ENCODE measurements at regions not wholly inside any gene's neighbourhood (a gene's known extent, or its start where the extent isn't known, plus 50 kb on each side); places are given as distances from the start of the nearest gene placed in this dataset.

DNA sequence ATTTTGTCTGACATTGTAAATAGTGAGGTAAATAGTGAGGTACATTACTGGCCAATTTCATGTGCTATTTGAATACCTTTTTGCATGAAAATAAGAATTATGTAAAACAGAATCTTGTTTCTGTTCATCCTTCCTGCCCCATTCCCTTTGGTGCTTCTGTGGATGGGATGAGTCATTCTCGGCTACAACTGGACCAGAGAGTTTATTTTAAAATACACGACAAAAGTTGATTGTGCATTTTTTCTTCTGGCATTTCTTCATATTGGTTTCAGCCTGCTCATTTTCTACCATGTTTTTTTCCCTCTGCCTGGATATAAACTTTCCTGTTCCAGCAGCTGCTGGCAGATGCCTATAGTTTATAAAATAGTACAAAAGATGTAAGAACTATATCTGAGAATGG is 107.5 kb downstream of the CYSLTR2 start:
- no peak for DNase-seq (ENCODE audit: low spot score)

DNA sequence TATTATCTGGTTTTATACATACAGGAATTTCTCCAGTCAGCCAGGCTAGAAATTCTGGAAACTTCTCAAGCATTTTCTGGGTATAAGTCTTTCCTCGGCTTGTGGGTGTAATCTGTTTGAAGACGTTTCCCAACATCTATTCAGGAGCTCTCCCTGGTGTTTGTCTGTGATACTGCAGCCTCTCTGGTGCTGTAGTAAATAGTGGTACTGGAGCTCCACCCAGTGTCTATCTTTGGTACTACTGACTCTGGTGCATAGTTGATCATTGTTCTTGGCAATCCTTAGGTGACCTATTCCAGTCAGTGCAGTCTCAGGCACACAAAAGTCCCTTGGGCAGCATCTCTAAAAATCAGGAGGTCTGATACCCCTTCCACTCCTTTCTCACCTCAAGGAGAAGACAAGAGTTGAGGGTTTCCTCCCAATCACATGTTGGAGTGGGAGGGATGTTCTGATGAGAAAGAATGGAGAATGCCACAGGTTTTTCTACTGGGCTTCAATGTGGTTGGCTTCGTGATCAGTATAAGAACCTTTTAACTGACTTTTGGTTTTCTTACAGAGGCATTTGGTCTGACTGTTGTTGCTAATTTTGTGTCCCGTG is 115.5 kb downstream of the CYSLTR2 start:
- DNase-seq (ENCODE audit: low spot score): peak; percentile 84

DNA sequence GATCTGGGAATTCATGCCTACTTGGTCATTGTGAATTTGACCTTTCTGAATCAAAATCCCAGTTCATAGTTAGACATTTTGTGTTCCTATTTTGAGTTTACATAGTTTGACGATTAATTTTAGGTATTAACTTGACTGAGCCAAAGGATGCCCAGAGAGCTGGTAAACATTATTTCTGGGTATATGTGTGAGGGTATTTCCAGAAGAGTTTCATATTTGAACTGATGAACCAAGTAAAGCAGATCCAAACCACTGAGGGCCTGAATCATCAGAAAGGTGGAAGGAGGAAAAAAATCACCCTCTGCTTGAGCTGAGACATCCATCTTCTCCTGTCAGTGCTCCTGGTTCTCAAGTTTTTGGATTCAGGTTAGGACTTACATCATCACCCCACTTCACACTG is 116.6 kb downstream of the CYSLTR2 start:
- DNase-seq (ENCODE audit: low spot score): no peak

DNA sequence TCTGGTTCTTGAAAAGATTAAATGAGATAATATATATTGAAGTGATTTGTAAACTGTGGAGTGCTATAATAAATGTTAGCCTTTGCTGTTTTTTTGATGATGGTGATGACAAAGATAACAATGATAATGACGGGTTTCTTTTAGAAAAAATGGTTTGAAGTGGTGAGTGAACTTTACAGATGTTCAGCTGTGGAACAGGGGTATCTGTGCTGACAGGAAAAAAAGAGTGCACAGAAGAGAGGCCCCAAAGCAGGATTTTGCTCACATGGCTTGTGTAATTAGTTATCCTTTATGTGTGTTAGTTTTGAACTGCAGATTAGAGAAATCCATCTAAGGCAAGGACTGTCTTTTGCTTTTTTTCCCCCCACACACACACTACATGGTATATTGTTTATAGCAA is 119.2 kb downstream of the CYSLTR2 start:
- DNase-seq (ENCODE audit: low spot score): no peak

DNA sequence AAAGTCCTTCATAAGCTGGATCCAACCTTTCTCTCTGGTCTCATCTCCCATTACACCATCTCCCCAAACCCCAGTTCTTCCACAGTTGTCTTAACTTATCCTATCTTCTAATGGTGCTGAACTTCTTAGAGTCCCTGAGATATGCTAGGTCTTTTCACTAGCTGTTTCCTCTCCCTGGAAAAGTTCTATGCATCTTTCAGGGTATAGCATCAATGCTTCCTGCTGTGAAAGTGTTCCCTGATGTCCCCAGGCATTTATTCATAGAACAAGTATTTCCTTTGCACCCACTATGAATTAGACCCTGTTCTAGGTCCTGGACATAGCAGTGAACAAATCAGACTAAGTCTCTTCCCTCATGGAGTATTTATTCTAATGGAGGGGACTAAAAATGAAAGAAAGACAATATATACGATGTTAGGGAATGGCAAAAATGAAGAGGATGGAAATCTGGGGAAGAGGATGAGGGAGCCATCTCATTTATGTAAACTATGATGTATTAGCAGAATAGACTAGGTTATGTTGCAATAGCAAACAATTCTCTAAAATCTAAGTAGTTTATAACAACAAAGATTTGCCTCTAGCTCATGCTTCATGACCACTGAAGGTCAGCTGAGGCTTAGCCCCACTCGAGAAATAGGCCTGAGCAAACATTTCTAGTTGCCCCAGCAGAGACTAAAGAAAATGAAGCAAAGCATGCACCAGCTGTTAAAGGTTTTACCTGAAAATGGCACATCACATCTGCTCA is 120.0 kb downstream of the CYSLTR2 start:
- no peak for DNase-seq (ENCODE audit: low spot score)

DNA sequence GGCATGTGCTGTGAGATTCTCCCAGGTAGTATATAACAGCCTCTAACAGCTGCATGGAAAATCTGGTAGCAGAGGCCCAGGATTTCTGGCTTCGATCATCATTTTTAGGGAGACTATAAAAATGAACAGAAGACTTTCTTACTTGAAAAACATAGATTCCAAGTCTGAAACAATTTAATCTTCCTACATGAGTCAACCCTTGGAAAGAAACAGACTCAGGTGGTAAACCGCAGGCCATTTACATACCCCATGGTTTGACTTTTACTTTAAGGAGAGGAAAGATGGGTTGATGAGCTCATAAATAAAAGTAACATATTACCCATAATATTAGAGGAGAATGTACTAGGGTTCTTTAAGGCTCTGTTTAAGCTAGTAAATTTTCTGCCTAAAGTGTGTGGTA is 121.6 kb downstream of the CYSLTR2 start:
- DNase-seq (ENCODE audit: low spot score): peak; percentile 72

DNA sequence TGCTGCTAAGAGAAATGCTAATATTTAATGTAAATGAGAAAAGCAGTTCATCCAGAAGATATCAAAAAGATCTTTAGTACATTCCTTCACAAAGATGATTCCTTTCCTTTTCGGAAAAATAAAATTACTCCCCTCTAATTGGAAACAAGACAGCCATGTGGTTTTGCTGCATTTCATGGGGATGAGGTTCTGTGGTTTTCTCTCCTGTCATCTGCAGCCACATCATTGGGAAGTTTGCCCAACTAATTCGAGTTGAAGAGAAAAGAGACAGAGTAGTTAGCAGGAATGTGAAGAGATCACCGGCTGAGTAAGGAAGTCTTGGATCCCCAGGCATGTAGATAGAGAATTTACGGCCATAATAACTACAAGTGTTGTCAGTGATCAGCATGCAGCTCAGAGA is 122.1 kb downstream of the CYSLTR2 start:
- DNase-seq (ENCODE audit: low spot score): peak; percentile 87

DNA sequence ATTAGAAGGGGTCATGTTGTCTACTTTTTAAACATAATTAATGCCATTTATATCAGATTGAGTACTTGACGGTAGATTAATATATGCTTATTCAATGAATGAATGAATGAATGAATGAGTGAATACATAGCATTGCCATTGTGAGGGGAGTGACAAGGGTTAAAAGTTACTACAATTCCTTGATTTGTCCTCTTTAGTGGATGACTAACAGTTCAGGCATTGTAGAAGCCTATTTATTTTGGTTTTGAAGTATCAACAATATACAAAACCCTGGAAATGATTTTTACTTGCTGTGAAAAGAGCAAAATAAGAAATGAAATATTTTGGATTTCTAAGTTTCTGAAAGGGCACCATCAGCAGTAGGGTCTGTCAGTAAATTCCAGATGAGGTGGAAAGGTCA is 122.7 kb downstream of the CYSLTR2 start:
- no peak for DNase-seq (ENCODE audit: low spot score)

DNA sequence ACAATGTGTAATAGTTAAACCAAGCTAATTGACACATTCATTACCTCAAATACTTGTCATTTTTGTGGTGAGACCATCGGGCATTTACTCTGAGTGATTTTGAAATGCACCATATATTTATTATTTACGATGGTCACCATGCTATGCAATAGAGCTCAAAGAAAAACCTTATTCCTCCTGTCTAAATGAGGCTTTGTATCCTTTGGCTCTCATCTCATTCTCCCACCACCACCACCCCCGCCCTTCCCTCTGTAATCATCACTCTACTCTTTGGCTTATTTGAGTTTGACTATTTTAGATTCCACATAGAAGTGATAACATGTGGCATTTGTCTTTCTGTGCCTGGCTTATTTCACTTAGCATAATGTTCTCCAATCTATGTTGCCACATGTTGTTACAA is 124.9 kb downstream of the CYSLTR2 start:
- DNase-seq (ENCODE audit: low spot score): no peak

DNA sequence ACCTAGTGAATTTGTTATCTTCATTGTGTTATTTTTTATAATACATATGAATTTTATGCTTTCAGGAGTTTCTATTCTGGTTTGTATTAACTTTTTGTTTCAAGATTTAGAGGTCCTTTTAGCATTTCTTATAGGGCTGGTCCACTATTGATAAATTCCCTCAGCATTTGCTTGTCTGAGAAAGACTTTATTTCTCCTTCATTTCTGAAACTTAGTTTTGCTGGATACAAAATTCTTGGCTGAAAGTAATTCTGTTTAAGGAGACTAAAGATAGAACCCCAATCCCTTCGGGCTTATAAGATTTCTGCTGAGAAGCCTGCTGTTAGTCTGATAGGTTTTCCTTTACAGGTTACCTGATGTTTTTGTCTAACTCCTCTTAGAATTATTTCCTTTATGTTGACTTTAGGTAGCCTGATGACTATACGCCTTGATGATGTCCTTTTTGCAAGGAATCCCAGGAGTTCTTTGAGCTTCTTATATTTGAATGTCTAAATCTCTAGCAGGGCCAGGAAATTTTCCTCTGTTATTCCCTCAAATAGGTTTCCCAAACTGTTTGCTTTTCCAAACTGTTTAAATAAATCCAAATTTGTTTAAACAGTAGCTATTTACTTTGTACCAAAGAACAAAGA is 127.1 kb downstream of the CYSLTR2 start:
- DNase-seq (ENCODE audit: low spot score): no peak

DNA sequence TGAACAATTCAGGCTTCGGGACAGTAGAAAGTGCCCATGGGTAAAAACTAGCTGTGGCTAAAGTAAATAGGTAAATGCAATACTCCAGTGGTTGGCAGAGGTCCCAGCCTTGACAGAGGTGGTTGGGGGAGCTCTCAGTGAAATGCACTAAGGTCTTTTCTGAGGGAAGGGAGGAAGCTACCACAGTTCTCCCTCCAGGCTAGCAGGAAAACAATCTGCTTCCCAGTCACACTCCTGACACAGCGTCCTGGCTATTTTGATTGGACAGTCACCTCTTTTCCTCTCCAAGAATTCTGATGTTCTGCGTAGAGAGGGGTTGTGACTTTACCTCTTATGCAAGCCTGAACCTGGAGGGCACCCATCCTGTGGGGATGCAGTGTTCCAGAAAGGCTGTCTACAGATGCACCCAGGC is 128.7 kb downstream of the CYSLTR2 start:
- DNase-seq (ENCODE audit: low spot score): no peak

DNA sequence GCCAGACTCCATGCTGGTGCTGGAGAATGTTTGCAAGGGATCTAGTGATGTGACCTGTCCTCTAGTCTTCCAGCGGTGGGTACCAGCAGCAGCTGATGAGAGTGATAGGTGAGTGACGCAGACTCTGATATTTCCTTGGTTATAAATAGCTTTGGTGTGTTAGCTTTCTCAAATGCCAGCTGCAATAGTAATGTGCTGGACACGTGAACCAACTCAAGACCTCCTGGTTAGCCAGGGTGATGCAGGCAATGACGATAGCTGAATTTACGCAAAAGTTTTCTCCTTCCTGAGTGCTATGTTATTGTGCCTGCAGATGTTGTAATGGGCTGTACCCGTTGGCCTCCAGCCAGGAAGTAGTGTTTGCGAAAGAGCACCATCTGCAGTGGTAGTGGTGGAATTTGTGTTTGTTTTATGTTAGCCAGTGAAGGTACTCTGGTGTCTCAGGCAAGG is 129.5 kb downstream of the CYSLTR2 start:
- peak; percentile 19 for DNase-seq (ENCODE audit: low spot score)

DNA sequence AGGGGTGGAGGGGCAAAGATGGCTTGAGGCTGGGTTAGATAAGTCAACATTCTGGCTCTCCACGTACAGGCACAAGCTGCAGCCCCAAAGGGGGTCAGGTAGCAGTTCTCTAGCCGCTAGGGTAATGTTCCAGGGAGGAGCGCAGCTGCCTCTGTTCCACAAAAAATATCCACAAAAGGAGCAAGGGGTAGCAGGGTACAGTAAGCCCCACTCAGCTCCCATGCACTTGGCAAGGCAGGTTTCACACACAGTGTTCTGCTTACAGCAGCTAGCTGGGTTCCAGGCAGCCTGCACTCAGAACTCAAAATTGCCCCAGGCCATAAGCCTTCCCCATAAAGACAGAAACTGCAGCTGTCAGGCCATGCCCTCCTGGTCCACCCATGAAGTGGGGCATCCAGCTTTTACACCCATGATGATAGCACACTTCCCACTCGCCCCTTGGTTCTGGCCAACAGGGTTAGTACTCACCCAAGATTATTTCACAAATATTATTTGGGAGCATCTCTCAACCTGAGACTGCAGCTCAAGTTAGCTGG is 130.0 kb downstream of the CYSLTR2 start:
- DNase-seq (ENCODE audit: low spot score): no peak

DNA sequence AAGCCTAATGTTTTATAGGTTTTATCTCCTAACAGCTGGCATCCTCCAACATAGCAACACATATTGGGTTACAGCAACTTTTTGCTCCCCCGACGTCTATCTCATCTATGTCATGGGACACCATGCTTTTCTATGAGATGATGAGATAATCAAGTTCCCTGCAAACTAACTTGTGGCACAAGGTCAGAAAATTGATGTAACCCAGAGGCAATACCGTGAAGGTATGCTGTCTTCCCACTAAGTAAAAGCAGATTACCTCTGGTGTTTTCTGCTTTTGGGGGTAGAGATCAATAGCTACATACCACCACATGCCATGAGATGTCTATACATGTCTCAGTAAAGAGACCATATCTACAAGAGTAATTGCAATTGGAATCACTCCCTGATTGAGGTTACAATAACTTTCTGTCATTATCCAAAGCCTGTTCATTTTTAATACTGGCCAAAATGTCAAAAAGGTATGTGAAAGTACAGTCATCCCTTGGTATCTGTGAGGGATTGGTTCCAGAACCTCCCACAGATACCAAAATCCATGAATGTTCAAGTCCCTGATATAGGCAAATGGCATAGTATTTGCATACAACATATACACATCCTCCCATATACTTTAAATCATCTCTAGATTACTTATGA is 131.3 kb downstream of the CYSLTR2 start:
- no peak for DNase-seq (ENCODE audit: low spot score)

DNA sequence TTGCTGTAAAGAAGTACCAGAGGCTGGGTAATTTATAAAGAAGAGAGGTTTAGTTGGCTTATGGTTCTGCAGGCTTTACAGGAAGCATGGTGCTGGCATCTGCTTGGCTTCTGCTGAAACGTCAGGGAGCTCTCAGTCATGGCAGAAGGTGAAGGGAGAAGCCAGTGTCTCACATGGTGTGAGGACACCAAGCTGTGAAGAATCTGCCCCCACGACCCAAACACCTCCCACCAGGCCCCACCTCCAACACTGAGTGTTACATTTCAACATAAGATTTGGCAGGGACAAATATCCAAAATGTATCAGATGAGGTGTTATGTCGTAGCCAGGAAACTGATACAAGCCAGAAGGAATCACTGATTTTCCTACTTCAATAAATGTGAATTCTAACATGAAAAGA is 136.5 kb downstream of the CYSLTR2 start:
- no peak for DNase-seq (ENCODE audit: low spot score)

DNA sequence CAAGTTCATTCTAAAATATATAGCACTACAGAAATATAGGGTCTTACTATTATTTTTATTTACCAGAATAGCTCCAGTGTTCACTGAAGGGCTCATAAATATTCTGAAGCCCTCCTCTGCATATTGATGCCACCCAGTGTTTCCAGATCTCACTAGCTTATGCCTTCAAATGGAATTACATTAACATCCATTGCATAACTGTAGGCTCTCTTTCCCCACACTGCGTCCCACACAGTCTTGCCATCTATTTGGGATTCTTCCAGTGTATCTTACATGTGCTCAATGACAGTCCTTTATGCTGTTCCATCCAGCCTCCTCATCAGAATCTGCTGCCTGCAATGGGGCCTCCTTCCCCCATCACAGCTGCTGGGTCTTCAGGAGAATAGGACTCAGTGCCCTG is 137.2 kb downstream of the CYSLTR2 start:
- no peak for DNase-seq (ENCODE audit: low spot score)

DNA sequence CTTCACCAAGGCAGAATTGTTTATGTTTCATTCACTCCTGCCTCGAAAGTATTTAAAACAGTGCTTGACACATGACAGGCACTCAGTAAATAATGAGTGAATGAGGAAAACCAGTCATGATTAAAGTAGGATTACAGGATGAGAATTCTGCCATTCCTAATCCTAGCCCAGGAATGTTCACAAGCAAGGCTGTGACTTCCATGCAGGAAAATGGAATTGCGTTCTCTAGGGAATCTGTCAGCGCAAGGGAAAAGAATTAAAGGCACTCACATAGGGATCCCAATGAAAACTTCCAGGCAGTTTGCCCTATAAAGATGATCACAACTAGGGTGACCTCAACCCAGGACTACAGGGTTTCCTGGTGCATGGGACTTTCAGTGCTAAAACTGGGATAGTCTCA is 143.4 kb downstream of the CYSLTR2 start:
- DNase-seq (ENCODE audit: low spot score): no peak

DNA sequence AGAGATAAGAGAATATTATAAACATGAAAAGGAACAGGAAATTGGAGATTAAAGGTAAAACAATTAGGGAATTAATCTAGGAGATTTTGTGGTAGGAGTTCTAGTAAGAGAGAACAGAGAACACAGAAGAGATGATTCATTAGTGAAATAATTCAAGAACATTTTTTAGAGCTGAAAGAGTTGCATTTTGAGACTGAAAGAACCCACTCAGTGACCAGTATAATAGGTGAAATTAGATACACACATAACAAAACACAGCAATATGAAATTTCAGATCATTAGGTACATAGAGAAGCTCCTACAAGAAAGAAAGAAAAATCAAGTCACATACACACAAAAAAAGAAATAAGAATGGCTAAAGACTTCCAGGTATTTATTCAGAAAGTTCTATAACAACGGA is 144.0 kb downstream of the CYSLTR2 start:
- no peak for DNase-seq (ENCODE audit: low spot score)

DNA sequence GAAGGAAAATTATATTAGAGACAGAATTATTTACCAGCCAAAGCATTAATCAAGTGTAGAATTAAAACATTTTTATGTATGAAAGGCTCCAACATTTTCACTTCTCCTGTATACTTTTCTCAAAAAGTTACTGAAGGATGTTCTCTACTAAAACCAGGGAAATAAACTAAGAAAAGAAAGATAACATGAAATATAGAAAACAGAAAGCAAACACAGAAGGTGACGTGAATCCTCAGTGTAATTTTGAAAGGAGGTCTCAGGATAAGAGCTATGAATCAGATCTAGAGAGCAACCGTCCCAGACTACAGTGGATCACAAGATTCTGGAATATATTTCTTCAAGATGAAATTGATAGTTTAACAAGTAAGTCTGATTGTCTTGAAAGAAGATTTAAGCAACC is 144.5 kb downstream of the CYSLTR2 start:
- DNase-seq (ENCODE audit: low spot score): no peak

DNA sequence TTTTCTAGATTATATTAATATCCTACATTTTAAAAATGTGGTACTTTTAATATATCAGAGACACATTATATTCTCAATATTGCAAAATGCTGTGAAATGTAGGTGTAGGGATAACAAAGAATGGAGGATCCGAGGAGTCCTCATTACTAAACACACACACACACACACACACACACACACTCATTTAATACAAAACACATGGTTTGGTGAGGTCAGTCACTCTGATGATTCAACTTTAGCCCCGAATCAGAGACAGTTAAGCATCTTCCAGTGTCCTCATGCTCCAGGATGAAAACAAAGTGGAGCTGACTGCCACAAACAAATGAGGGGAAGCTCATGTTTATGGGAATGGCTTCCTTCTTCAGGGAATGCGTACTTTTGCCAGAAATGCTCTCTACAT is 147.5 kb downstream of the CYSLTR2 start:
- no peak for DNase-seq (ENCODE audit: low spot score)

DNA sequence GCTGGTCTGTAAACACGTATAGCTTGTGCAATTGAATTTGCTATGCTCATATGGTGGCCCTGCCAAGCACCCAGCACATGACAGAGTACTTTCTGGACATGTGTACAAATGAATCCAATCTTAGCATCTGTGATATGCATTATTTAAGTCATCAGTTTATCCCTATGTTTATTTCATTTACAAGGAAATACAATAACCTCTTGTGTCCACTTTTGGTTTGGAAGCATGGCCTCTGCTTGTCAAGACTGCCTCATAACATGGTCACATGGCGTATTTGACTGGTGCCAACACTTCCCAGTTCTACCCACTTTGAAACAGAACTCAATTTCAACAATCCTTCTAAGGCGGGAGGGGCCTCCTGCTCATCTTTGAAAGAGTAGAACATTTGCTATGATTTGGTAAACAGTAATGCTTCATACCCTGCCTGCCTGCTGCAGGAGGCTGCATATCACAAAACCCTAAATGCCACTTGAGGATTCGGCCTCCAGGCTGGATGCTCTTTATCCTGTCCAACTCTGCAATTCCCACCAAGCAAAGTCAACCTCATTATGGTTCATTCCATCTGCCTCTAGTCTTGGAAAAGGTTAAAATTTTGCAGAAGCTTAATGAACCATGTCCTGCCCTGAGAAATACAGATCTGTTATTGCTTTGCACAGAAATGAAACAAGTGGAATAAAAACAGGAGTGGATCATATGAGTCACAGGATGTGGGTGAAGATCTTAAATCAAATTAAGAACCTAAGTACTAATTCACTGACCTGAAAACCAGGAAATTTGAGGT is 151.3 kb downstream of the CYSLTR2 start:
- peak; percentile 55 for DNase-seq (ENCODE audit: low spot score)

DNA sequence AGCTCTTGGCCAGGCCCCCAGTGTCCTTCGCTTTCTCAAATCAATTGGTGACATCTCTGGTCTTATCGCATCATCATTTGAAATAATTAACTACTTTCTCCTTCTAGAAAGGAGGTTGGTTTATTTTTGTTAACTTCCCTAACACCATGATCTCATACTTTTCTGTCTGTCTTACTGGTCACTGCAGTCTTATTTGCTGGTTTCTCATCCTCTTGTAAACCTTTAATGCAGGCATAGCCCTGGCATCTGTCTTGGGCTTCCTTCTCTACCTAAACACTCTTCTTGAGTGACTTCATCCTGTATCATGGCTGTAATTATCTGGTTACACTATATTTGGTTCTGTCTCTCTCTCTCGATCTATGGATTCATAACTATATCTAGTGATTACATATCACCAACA is 152.8 kb downstream of the CYSLTR2 start:
- DNase-seq (ENCODE audit: low spot score): no peak

All from A172 (cell line).